GM19328 (cell line): ENCODE measurements at regions not wholly inside any gene's neighbourhood (a gene's known extent, or its start where the extent isn't known, plus 50 kb on each side); places are given as distances from the start of the nearest gene placed in this dataset.

Source experiments
- ATAC-seq: cut with Tn5 transposase; IDR thresholded peaks from one replicate; pipeline ENCODE4 v1.9.1; 2021; ENCODE audit warnings: mild to moderate bottlenecking, moderate library complexity; ENCODE audit not compliant: unreplicated experiment

GRCh38 chr10:88163572-88163971, 300.1 kb downstream of the PTEN start:
- no peak for ATAC-seq

- ATAC-seq = no peak
These were observed 301.0 kb downstream of the PTEN start for GRCh38 chr10:88164471-88164870.

- ATAC-seq = no peak
These were observed 302.4 kb downstream of the PTEN start for GRCh38 chr10:88165849-88166271.

GRCh38 chr10:88168171-88169036, 305.0 kb downstream of the PTEN start:
- ATAC-seq = no peak

- ATAC-seq = no peak
These were observed 305.6 kb downstream of the PTEN start for GRCh38 chr10:88169037-88169319.

GRCh38 chr10:88170628-88171027, 307.2 kb downstream of the PTEN start:
- no peak for ATAC-seq

- ATAC-seq = no peak
These were observed 308.7 kb downstream of the PTEN start for GRCh38 chr10:88172159-88172558.

GRCh38 chr10:88174391-88174790, 311.0 kb downstream of the PTEN start:
- no peak for ATAC-seq

GRCh38 chr10:88178758-88179157, 315.3 kb downstream of the PTEN start:
- ATAC-seq = no peak

- ATAC-seq = no peak
These were observed 316.4 kb downstream of the PTEN start for GRCh38 chr10:88179831-88180230.

GRCh38 chr10:88181902-88182600, 318.6 kb downstream of the PTEN start:
- ATAC-seq = no peak

- ATAC-seq = no peak
These were observed 319.1 kb downstream of the PTEN start for GRCh38 chr10:88182601-88182930.

- ATAC-seq = no peak
These were observed 321.3 kb downstream of the PTEN start for GRCh38 chr10:88184543-88185297.

GRCh38 chr10:88185830-88186229, 322.4 kb downstream of the PTEN start:
- ATAC-seq = no peak

- no peak for ATAC-seq
These were observed 322.9 kb downstream of the PTEN start for GRCh38 chr10:88186335-88186734.

GRCh38 chr10:88187472-88187871, 324.0 kb downstream of the PTEN start:
- ATAC-seq = no peak

- ATAC-seq = no peak
These were observed 326.7 kb downstream of the PTEN start for GRCh38 chr10:88190123-88190522.

GRCh38 chr10:88190540-88191235, 327.3 kb downstream of the PTEN start:
- ATAC-seq = no peak

- ATAC-seq = no peak
These were observed 329.6 kb downstream of the PTEN start for GRCh38 chr10:88193018-88193417.

- no peak for ATAC-seq
These were observed 330.8 kb downstream of the PTEN start for GRCh38 chr10:88194041-88194887.
